Kidney epithelial cell (primary cell): ENCODE measurements at regions not wholly inside any gene's neighbourhood (a gene's known extent, or its start where the extent isn't known, plus 50 kb on each side); places are given as distances from the start of the nearest gene placed in this dataset.

ENCODE experiments used
- DNase-seq: peaks from one replicate; pipeline ENCODE4 v3.0.0-alpha.2; 2010; ENCODE audit warnings: low read depth
- H3K27me3 ChIP-seq: 2 replicates; pipeline ENCODE4 v1.6.0; 2011; ENCODE audit warnings: low read length; ENCODE audit not compliant: control insufficient read depth, insufficient read depth
- H3K36me3 ChIP-seq: 2 replicates; pipeline ENCODE4 v1.5.1; 2011; ENCODE audit warnings: low read length; ENCODE audit not compliant: control insufficient read depth, insufficient read depth
- H3K4me3 ChIP-seq: 2 replicates; pipeline ENCODE4 v1.5.1; 2011; ENCODE audit warnings: low read depth, mild to moderate bottlenecking, control low read depth, low read length
- TF ChIP-seq, protein P1 (sequence below): IDR thresholded peaks from 2 replicates; pipeline ENCODE4 v1.5.1; 2011; ENCODE audit warnings: mild to moderate bottlenecking, moderate library complexity, low read length, control low read depth, inconsistent platforms; ENCODE audit not compliant: insufficient read depth, poor library complexity, severe bottlenecking

DNA sequence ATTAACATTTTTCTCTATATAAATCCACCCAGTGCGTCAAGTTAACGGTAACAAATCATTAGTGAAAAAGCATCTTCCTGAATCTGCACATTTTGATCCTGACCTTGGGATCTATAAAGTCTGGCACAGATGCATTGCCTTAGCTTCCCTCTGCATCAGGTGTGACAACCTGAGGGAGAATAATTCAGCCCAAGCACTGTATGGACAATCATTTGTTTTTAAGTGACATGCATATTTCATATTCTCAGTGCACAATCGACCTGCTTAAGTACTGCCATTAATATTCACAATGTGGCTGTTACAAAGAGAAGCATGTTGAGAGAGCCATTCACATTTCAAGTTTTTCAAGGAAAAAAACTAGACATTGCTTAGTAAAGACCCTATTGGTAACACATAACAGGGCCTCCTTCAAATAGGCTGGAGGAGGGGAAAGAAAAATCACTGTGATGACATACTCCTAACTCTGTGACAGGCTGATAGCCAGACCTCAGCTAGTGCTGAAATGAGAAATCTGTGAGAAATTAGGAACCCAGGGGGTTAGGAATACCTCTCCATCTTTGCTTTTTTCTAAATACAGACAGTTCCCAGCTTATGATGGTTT lies 505.3 kb upstream of the CDH5 start:
- H3K27me3 ChIP-seq = no peaks in the 10 kb centered on the region
- no peaks in the 10 kb centered on the region for H3K36me3 ChIP-seq
- TF ChIP-seq, protein P1, sequence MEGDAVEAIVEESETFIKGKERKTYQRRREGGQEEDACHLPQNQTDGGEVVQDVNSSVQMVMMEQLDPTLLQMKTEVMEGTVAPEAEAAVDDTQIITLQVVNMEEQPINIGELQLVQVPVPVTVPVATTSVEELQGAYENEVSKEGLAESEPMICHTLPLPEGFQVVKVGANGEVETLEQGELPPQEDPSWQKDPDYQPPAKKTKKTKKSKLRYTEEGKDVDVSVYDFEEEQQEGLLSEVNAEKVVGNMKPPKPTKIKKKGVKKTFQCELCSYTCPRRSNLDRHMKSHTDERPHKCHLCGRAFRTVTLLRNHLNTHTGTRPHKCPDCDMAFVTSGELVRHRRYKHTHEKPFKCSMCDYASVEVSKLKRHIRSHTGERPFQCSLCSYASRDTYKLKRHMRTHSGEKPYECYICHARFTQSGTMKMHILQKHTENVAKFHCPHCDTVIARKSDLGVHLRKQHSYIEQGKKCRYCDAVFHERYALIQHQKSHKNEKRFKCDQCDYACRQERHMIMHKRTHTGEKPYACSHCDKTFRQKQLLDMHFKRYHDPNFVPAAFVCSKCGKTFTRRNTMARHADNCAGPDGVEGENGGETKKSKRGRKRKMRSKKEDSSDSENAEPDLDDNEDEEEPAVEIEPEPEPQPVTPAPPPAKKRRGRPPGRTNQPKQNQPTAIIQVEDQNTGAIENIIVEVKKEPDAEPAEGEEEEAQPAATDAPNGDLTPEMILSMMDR = no peak
- DNase-seq = no peak
- no peak overlapping the region for H3K4me3 ChIP-seq

DNA sequence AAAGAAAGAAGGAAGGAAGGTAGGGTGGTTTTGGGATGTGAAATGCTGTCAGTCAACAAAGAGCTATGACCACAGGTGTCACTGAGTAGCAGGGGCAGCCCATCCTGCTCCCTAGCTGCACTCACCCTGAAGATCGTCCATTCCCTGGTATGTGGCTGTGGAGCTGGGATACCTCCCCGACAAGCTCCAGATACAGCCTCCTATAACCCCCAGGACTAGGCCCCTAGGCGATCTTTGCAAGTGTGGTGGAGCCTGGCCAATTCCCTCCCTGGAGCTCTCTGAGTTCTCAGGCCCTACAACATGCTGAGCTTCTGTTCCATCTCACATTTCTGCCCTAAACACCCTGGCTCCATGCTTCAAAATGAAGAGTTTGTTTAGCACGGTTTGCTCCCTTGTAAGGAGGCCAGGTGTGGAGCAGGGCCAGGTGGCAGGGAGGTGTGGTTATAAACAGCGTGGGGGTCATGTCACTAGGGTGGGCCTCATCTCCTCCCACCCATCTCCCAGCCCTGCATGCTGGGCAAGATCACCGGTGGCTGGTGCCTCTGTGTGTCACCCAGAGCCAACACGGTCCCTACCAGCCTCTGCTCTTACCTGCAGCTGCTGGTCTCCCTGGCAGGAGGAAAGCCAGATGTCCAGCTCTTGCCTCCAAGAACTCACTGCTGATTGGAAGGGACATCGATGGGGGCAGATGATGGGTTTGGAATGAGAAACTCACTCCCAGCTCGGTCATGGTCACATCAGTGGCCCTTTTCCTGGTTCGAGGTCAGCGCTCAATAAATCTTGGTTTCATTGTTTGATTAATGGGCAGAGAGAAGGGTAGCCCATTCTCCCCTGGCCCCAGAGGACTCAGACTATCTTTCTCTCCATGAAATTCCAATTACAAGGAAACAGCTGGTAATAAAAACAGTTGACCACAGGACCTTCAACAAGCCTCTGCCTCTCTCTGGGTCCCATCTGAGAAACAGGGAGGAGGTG lies 511.0 kb upstream of the CDH5 start:
- Histone ChIP-seq H3K4me3 (no peak overlapping the region), H3K27me3 (no peaks in the 10 kb centered on the region), H3K36me3 (no peaks in the 10 kb centered on the region)
- no peak for DNase-seq
- TF ChIP-seq, protein P1 = no peak

DNA sequence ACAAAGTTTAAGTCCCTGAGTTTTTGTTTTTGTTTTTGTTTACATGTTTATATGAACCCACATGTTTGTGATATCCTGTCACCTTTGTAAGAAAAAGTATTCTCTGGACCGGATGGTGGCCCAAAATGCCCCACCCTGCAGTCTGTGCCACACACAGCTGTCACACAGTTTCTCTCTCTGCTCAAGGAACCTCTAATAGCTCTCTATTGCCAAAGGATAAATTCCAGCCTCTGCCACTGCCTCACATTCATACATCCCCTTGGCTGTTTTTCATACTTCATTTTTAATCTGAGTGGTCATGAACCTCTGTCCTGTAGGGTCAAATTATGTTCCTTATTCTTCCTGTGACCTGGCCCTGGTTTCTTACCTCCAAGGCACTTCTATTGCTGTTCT lies 520.3 kb upstream of the CDH5 start:
- Histone ChIP-seq H3K36me3 (no peaks in the 10 kb centered on the region), H3K4me3 (no peak overlapping the region), H3K27me3 (no peaks in the 10 kb centered on the region)
- TF ChIP-seq, protein P1 = no peak
- DNase-seq = no peak

DNA sequence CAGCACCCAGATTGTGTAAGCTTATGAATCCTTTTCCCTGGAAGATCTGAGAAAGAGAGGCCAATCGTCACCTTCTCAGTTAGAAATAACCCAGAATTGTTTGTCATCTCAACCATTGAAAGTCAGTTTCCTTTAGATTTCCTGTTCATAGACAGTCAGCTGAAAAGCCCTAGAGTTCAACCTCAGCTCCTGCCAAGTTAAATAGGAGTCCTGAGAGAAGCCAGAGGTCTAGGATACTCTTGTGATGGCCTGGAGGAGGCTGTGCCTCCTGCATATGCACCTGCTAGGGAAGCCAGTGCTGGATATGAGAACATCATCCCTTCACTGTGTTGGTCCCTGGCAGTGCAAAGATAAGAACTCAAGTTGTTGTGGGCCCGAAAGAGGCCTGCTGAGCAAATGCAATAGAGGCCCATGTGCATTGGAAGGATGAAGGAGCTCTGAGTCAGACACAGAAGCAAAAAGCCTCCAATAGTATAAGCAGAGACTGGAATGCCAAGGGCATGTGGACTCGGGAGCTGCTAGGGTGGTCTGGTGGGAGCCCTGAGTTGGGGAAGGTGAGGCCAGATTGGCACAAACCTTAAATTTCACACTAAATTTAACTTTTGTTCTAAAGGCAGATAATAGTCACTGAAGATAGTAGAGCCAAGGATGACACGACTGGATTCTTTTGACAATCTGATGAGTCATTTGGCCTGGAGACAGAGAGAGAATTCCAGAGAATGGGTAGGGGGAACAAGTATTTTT lies 520.9 kb upstream of the CDH5 start:
- TF ChIP-seq, protein P1 = no peak
- Histone ChIP-seq H3K4me3 (no peak overlapping the region), H3K36me3 (no peaks in the 10 kb centered on the region), H3K27me3 (no peaks in the 10 kb centered on the region)
- DNase-seq = no peak

DNA sequence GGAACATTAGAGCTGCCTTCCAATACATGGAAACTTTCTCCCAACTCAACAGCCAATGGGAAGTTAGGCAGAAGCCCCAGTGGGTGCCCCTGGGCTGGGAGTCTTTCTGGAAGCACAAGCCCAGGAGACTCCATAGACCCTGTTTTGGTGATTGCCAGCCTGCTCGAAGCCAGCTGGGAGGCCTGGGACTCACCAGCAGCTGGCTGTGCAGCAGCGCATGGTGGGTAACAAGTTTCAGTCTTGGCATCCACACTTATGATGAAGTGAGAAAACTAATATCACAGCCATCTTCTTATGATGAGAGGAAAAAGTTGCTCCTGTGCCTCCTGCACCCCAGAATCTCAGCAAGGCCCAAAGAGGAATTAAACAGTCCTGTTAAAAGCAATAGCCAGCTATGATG lies 522.5 kb upstream of the CDH5 start:
- TF ChIP-seq, protein P1 = no peak
- Histone ChIP-seq H3K36me3 (no peaks in the 10 kb centered on the region), H3K4me3 (no peak overlapping the region), H3K27me3 (no peaks in the 10 kb centered on the region)
- no peak for DNase-seq
